ENCODE measurements at regions not wholly inside any gene's neighbourhood (a gene's known extent, or its start where the extent isn't known, plus 50 kb on each side); places are given as distances from the start of the nearest gene placed in this dataset.

GRCh38 chr2:220221992-220222391 is 594.6 kb downstream of the SLC4A3 start:
- TF ChIP-seq CTCF (IDR thresholded peaks at IDR 0.05; ENCODE audit: low read length) (no peak), EZH2 (IDR thresholded peaks at IDR 0.05; ENCODE audit: borderline replicate concordance, low read length) (no peak)

Measured in OCI-LY1 (cell line).